ENCODE measurements at regions not wholly inside any gene's neighbourhood (a gene's known extent, or its start where the extent isn't known, plus 50 kb on each side); places are given as distances from the start of the nearest gene placed in this dataset.

DNA sequence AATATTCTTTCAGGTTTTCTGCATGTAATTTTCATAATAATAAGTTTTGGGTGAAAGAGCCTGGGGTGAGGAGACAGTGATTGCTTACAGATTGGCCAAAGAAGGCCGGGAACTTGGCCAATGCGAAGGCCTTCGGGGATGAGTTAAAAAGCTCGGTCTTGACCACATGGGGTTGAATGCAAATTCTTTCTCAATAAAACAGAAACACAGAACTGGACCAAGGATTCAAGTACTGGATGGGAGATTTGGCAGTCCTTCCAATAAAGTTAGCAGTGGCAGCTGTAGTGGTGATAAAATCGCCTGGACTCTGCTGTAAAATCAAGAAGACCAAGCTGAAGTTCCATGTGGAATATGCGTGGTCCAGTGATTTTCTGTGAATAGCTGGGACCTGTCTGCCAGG lies 282.2 kb upstream of the KLF3 start:
- TF ChIP-seq, protein P1, sequence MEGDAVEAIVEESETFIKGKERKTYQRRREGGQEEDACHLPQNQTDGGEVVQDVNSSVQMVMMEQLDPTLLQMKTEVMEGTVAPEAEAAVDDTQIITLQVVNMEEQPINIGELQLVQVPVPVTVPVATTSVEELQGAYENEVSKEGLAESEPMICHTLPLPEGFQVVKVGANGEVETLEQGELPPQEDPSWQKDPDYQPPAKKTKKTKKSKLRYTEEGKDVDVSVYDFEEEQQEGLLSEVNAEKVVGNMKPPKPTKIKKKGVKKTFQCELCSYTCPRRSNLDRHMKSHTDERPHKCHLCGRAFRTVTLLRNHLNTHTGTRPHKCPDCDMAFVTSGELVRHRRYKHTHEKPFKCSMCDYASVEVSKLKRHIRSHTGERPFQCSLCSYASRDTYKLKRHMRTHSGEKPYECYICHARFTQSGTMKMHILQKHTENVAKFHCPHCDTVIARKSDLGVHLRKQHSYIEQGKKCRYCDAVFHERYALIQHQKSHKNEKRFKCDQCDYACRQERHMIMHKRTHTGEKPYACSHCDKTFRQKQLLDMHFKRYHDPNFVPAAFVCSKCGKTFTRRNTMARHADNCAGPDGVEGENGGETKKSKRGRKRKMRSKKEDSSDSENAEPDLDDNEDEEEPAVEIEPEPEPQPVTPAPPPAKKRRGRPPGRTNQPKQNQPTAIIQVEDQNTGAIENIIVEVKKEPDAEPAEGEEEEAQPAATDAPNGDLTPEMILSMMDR (IDR thresholded peaks at IDR 0.05) = no peak
- no peak for TF ChIP-seq POLR2A (IDR thresholded peaks at IDR 0.05)
